NCI-H1694 (cell line): ENCODE measurements at regions not wholly inside any gene's neighbourhood (a gene's known extent, or its start where the extent isn't known, plus 50 kb on each side); places are given as distances from the start of the nearest gene placed in this dataset.

Source experiments
- DNase-seq: peaks from one replicate; lab custom pipeline; 2025; lab: John Stamatoyannopoulos, UW

DNA sequence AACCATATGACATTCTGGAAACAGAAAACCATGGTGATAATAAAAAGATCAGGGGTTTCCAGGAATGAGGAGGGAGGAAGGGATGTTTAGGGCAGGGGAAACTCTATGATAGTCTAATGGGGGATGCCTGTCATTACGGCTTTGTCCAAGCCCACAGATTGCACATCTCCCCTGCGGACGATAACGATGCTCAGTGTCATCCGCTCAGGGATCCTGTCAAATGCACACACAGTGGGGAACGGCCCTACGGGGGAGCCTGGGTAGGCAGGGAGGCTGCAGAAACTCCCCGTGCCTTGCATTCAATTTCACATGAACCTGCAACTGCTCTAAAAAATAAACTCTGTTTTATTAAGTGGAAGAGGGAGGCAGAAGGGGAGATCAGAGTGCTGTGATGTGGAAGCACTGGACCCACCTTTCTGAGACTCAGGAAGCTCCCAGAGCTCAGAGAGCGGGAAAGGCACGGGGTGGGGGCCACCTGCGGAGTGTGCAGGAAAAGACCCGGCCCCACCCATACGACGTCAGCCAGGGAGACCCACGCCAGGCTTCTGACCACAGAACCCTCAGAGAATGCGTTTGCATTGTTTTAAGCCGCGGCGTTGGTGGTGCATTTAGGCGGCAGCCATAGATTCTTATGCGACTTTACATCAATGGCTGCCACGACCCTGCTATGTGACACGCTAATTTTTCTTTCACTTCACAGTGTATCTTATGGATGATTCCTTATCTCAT is 543.5 kb downstream of the BRD1 start:
- DNase-seq, result no peak

- no peak for DNase-seq
These were observed 545.1 kb downstream of the BRD1 start for GRCh38 chr22:49282596-49282995.

- no peak for DNase-seq
These were observed 546.0 kb downstream of the BRD1 start for GRCh38 chr22:49281467-49282340.

- DNase-seq, result no peak
These were observed 549.3 kb downstream of the BRD1 start for GRCh38 chr22:49278340-49278739.

GRCh38 chr22:49276567-49276966 is 551.1 kb downstream of the BRD1 start:
- DNase-seq, result no peak

DNA sequence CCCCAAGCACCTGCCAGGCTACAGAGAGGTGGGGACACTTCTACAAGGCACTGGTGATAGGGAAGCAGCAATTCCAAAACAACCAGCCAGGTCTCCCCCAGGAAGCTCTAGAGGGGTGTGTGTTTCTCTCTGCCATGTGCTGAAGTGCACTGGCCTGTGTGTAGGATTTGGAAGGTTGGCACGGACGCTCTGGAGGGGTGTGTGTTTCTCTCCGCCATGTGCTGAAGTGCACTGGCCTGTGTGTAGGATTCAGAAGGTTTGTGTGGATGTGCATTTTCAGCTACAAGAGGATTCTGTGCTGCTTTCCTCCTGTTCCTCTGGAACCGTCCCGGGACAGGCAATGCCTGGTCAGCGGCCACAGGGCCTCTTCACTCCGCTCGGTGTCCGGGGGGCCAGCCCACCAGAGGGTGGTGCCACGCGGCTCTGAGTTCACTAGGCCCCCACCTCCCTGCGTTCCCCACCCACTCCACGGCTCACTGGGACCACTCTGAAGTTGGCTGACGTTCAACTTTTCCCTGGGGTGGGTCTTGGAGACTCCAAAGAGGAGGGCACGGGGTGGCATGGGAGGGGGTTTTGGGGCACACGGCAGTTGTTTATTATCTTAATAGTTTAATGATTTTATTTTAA is 552.8 kb downstream of the BRD1 start:
- DNase-seq, result no peak

DNA sequence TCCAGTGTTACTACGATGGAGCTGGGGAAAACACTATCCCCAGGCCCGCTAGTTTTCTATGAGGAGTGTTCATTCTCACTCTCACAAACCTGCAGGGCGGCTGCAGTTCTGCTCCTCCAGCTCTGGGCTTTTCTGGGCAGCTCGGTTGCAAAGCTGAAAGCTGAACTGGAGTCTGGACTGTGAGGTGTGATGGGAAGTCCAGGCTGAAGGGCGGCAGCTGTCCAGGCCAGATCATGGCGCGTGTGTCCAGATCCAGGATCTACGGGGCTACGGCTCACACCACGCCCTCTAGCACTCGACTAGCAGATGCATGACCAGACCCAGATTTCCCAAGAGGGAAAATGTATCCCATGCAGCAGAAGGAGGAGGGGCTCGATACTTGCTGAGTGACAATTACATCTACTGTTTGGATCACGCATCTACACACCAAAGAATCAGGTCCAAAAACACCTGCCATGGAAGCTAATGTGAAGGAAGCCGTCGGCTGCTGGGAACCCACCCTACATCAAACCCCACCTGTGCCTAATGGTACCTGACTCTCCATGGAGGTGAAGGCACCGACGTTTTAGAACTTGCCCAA is 555.0 kb downstream of the BRD1 start:
- no peak for DNase-seq

DNA sequence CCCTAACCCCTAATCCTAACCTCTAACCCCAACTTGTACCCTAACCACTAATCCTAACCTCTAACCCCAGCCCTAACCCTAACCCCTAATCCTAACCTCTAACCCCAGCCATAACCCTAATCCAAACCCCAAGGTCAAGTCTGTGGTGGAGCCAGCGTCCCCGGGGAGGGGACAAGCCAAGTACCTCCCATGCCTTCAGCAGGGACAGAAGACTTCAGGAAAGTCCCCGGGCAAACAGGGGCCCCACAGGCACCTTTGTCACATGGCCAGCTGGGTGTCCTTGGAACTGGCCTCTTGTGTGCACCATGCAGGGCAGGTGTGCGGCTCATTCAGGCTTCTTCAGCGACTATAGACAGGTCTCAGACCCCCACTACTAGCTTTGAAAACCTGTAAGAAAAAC is 555.8 kb downstream of the BRD1 start:
- no peak for DNase-seq

GRCh38 chr22:49271369-49271727 is 556.3 kb downstream of the BRD1 start:
- no peak for DNase-seq

DNA sequence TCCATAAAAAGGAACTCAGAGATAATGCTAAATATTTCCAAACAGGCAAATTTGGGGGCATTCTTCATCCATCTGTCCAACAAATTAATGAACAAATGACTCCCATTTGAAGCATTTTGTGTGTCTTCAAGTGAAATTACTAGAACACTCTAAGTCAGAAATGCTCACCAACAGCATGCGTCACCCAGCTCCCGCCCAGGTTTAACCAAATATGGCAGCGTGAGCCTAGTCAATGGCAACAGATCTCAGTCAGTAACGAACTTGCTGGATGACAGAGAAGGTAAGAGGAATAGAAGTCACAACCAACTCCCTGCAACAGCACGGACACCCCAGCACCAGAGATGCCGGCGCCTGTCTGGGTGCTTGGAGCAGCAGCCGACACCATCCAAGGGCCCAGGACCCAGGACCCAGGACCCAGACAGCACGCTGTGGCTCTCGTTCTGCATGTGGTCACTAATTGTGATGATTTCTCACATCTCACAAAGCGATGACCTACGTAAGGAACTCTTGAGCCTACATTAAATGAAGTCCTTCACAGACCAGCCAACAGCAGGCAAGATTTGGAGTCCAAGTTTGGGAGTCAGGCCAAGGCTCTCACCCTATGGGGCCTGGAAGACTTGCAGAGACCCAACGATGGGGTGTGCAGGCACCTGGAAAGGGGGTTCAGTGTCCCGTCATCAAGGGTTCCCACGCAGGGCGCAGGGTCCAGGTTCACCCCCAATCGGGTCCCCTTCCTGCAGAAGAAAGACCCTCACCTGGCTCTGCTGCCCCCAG is 556.9 kb downstream of the BRD1 start:
- no peak for DNase-seq

GRCh38 chr22:49269928-49270327 is 557.7 kb downstream of the BRD1 start:
- DNase-seq, result no peak

GRCh38 chr22:49269371-49269770 is 558.3 kb downstream of the BRD1 start:
- DNase-seq, result no peak

DNA sequence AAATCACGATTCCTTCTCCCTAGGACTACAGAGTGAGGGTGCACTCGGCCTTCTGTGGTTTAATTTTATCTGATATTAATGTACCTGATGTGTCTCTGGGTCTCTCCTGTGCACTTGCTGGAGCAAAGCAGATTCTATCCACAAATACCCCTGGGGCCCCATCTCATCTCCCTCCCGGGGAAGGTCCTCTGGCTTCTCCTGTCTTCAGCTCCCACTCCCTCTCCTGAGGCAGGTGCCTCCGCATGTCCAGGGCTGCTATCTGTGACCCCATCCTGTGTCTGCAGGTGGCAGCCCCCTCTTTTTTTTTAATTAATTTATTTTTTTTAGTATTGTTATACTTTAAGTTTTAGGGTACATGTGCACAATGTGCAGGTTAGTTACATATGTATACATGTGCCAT is 558.7 kb downstream of the BRD1 start:
- DNase-seq, result no peak

DNA sequence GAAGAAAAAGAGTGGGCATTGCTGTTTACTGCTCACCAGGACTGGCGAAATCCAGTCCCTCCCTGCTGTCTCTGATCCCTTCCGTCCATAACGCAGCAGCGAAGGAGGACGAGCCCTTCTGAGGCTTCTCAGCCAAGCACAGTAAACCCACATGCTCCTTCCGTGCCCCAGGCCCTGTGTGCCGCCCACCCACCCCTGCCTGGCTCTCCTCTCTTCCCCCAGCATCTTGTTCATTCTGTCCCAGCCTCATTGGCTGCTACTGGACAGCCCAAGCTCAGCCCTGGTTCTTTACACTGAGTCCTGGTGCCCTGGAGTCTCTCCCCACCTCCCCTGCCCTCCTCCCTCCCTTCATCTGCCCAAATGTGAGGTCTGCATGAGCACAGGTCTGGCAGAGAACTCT is 559.7 kb downstream of the BRD1 start:
- no peak for DNase-seq

DNA sequence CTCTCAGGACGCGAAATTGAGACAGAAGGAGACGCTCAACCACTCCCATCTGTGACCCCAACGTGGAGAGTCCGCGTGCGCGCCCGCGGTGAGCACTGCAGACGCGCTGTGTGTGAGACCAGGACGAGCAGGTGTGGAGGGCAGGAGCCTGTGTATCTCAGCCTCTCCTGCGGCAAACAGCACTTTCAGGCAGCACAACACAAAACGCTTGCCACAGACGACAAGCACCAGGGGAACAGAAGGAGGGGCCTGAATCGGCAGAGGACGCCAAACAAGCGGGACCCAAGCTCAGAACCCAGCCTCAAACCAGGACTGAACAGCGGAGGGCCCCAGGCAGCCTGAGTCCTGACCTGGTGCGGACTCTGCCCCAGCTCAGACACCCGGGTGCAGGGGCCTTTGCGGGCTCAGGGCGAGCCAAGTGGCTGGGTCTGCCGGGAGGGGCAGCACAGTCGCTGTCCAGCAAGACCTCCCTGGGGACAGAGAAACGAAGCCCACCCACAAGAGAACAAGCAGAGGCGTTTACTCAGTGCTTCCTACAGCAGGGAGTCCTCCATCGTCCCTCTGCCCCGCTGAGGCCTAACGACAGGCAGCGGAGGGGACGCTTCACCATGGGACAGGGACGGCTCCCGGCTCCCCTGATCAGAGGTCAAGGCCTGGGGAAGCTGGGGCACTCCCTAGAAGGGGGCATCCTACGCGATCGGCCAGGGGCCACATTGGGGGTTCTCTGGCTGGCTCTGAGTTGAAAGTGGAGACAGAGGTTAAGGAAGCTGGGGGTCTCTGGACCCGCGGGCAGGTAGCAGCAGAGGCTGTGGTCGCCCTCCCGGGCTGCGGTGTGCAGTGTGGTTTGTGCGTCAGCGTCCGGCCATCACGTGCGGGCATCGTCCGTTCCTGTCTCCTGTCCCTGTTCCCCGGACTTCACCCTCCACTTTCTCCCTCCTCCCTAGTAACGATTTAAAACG is 560.8 kb downstream of the BRD1 start:
- DNase-seq, result no peak

DNA sequence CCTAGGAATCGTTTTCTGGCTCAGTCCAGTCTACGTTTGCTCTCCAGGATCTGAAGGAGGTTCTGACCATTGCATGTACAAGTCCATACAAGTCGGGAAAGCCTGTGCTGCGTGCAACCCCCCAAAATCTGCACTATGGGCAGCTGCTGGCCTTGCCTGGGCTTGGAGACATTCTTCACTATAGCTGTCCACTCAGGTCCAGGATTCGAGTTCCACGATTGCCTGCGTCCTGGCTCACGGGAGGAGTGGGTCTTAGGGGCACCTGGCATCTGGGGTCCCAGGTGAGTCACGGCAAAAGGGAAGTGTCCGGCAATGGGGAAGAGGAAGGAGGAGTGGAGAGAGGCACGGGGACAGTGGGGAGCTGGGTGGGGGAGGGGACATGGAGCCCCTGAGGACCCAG is 563.0 kb downstream of the BRD1 start:
- no peak for DNase-seq

DNA sequence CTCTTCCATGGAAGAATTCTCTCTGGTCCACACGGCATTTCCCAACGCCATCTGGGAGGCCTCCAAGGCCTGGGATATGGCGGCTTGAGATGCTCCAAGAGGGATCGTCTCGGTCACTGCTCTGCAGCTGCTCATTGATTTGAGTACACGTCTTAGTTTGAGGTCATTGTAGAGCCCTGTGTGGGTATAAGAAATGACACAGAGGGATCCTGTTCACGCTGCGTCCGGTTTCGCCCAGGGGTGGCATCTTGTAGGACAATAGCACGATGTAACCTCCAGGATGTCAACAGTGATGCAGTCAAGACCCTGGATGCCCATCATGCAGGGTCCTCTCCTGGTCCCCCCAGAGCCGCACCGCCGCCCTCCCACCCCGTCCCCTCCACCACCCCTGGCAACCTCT is 564.6 kb downstream of the BRD1 start:
- no peak for DNase-seq

DNA sequence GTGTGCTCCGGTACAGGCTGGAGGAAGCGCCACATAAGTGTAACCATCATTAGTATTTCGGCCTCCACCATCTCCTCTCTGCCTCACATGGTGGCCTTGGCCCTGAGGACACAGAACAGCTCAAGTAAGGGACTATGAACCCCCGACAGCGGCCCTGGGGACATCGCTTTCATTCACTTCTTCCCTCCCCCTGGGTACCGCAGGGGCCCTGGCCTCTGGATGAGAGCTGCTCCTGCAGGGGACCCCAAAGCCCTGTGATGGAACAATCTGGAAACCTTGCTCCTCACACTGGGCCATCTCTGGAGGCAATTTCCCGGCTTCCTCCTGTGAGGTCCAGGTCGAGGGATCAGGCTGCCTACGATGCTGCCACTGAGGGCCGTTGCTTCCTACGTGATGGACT is 565.5 kb downstream of the BRD1 start:
- no peak for DNase-seq

- no peak for DNase-seq
These were observed 566.1 kb downstream of the BRD1 start for GRCh38 chr22:49261616-49262015.

DNA sequence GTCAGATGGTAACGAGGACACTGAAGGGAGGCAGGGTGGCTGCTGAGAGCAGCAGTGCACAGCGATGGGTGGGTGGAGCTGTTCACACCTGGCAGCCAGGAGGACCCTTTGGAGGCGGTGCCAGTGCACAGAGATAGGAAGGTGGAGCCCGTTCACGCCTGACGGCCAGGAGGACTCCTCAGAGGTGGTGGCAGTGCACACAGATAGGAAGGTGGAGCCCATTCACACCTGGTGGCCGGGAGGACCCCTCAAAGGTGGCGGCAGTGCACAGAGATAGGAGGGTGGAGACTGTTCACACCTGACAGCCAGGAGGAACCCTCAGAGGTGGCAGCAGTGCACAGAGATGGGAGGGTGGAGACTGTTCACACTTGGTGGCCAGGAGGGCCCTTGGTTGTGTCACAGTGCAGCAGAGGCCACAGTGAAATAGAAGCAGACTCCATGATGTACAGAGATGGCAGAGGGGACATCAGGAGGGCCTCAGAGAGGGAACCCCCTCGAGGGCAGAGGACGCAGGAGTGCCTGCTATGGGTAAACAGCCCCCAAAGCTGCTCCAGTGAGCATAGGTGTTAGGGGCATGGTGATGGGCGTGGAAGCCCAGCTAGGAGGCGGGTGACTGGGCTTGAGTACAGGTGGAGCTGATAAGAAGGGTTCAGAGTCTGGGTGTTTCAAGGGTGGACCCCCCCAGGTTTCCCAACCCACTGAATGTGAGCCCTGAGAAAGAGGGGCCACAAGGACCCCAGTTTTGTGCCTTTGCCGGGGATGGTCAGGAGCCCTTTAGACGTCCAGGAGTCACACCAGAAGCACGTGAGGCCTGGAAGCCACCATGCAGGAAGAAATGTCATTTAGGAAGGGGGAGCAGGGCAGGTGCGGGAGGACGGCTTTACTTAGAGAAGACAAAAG is 566.7 kb downstream of the BRD1 start:
- no peak for DNase-seq
